Activated CD4-positive, alpha-beta memory T cell treated with anti-CD3 and anti-CD28 coated beads for 36 hours (primary cell): ENCODE measurements at regions not wholly inside any gene's neighbourhood (a gene's known extent, or its start where the extent isn't known, plus 50 kb on each side); places are given as distances from the start of the nearest gene placed in this dataset.

Source experiments
- CTCF ChIA-PET: fragments of 350-600 bp; sonication (Branson Sonifier 250); formaldehyde crosslinking; loops from one replicate; lab custom pipeline; 2021; ENCODE audit warnings: antibody characterized with exemption, inconsistent platforms; lab: Charles Lee
- POLR2A ChIA-PET: fragments of 350-600 bp; sonication (Branson Sonifier 250); formaldehyde crosslinking; loops from one replicate; lab custom pipeline; 2021; ENCODE audit warnings: antibody characterized with exemption; lab: Charles Lee
- DNase-seq: peaks from one replicate; pipeline ENCODE4 v3.0.0-alpha.2; 2020
- H3K27ac Mint-ChIP-seq: one replicate; pipeline ENCODE4 v1.8.0; 2021; ENCODE audit warnings: mixed read lengths
- H3K27me3 Mint-ChIP-seq: one replicate; pipeline ENCODE4 v1.8.0; 2021; ENCODE audit warnings: mixed read lengths
- H3K36me3 Mint-ChIP-seq: one replicate; pipeline ENCODE4 v1.8.0; 2021; ENCODE audit warnings: mixed read lengths
- H3K4me1 Mint-ChIP-seq: one replicate; pipeline ENCODE4 v1.8.0; 2021; ENCODE audit warnings: low read depth, mixed read lengths
- H3K4me3 Mint-ChIP-seq: one replicate; pipeline ENCODE4 v1.8.0; 2021; ENCODE audit warnings: mild to moderate bottlenecking, mixed read lengths
- H3K9me3 Mint-ChIP-seq: one replicate; pipeline ENCODE4 v1.8.0; 2021; ENCODE audit warnings: mixed read lengths
- intact Hi-C: fragments of 100-400 bp; cut with micrococcal nuclease; formaldehyde crosslinking; loops from one replicate; pipeline ENCODE4 v1.15.1; 2023

DNA sequence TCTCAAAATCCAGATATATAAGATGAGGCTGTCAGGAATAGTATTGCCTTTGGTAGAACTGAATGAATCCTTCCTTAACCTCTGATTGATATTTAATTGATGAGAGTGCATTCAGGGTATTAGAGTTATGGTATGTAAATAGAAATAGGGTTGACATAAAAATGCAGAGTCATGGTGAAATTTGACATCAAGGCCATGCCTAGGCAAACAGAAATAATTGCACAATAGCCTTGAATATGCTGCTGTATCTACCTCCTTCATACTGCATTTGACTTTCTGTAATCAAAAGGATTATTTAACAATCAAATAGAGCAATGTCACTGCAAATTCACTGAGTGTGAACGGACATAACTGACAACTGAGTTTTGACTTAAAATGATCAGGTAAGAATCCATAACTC, 1316.3 kb downstream of the STIM2 start:
- H3K27ac Mint-ChIP-seq = no peak overlapping the region
- H3K9me3 Mint-ChIP-seq = peaks cover 5% of the 10 kb centered on the region
- POLR2A ChIA-PET = no interaction called here
- no peaks in the 10 kb centered on the region for H3K4me1 Mint-ChIP-seq
- no peaks in the 10 kb centered on the region for H3K27me3 Mint-ChIP-seq
- intact Hi-C loops = no loop called here
- no peak for DNase-seq
- no peaks in the 10 kb centered on the region for H3K36me3 Mint-ChIP-seq
- no peak overlapping the region for H3K4me3 Mint-ChIP-seq
- CTCF ChIA-PET = no interaction called here

DNA sequence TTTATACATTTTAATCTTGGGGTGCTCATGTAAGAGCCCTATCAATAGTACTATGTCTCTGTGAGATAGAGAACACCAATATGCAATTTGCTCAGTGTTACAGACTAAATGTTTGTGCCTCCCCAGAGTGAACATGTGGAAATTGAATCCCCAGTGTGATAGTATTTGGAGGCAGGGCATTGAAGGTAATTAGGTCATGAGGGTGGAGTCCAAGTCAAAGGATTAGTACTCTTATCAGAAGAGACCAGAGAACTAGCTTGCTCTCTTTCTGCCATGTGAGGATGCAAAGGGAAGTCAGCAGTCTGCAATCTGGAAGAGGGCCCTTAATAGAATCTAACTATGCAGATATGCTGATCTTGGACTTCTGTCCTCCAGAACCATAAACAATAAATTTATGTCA, 1317.0 kb downstream of the STIM2 start:
- Mint-ChIP-seq H3K4me1 (no peaks in the 10 kb centered on the region), H3K9me3 (peaks cover 5% of the 10 kb centered on the region), H3K27me3 (no peaks in the 10 kb centered on the region), H3K27ac (no peak overlapping the region), H3K4me3 (no peak overlapping the region), H3K36me3 (no peaks in the 10 kb centered on the region)
- CTCF ChIA-PET = no interaction called here
- intact Hi-C loops = no loop called here
- POLR2A ChIA-PET = no interaction called here
- no peak for DNase-seq

DNA sequence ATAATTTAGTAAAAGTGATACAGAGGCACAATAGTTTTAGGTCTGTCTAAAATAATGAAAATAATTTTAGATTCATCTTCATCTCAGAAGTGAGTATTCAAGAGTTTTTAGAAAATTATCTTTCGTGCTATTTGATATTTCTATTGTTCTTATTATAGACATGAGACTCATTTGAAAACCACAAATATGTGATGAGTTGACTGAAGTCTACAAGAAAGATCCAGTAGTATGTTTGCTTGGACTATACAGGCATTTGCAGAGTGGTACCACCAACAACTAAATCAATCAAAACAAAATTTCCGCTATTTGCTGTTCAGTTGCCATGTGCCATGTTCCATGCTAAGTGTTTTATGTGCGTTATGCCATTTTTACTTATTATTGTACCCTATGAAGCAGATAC, 1318.5 kb downstream of the STIM2 start:
- no peaks in the 10 kb centered on the region for H3K4me1 Mint-ChIP-seq
- H3K27ac Mint-ChIP-seq = no peak overlapping the region
- POLR2A ChIA-PET = no interaction called here
- H3K36me3 Mint-ChIP-seq = no peaks in the 10 kb centered on the region
- H3K9me3 Mint-ChIP-seq = peaks cover 10% of the 10 kb centered on the region
- CTCF ChIA-PET = no interaction called here
- H3K27me3 Mint-ChIP-seq = no peaks in the 10 kb centered on the region
- intact Hi-C loops = no loop called here
- no peak overlapping the region for H3K4me3 Mint-ChIP-seq
- no peak for DNase-seq

DNA sequence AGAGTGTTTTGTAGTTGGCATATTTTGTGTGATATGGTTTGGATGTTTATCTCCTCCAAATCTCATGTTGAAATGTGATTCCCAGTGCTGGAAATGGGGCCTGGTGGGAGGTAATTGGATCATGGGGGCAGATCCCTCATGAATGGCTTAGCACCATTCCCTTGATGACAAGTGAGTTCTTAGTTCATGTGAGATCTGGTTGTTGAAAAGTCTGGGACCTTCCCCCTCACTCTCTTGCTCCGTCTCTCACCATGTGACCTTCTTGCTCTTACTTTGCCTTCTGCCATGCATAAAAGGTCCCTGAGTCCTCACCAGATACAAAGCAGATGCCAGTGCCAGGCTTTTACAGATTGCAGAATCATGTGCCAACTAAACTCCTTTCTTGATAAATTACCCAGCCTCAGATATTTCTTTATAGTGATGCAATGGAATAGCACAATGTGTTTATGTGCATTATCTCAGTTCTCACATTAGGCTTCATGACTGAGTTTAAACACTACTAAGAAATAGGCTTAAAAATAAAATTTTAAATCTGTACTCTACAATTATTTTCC, 1348.8 kb downstream of the STIM2 start:
- H3K9me3 Mint-ChIP-seq = peaks cover 20% of the 10 kb centered on the region
- H3K4me3 Mint-ChIP-seq = no peak overlapping the region
- no peak overlapping the region for H3K27ac Mint-ChIP-seq
- no peaks in the 10 kb centered on the region for H3K27me3 Mint-ChIP-seq
- CTCF ChIA-PET = no interaction called here
- no peaks in the 10 kb centered on the region for H3K4me1 Mint-ChIP-seq
- DNase-seq = no peak
- POLR2A ChIA-PET = no interaction called here
- H3K36me3 Mint-ChIP-seq = no peaks in the 10 kb centered on the region
- intact Hi-C loops = no loop called here

DNA sequence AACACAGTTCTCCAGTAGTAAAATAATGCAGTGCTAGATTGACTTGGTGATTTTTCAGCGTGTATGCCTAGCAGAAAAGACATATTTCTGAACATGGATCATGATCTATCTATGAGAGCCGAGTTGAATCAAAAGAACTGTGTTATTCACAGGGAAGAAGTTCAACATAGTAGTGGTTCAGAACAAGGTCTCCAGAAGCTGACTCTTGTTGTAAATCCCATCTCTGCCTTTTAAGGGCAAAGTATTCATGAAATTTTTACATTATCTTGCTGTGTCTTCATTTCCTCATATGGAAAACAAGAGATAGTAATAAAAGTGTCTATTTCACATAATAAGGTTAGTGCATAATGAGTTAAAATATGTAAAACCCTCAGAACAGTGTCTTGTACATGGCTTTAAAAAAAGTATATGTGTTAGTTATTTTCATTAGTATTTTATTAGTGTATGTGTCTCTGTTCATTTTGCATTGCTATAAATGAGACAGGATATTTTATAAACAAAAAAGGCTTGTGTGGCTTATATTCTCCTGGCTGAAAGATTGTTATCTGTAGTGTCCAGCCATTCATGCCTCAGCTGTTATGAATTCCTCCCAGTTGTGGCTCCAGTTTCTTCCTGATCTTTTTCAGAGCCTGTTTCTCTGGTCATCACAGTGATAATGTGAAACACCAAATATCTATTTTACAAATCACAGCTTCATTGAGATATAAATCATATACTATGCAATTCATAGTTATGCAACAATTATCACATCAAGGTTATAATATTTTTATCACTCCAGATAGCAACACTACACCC, 1351.2 kb downstream of the STIM2 start:
- Mint-ChIP-seq H3K9me3 (peaks cover 11% of the 10 kb centered on the region), H3K27me3 (no peaks in the 10 kb centered on the region), H3K4me3 (no peak overlapping the region), H3K4me1 (no peaks in the 10 kb centered on the region), H3K36me3 (no peaks in the 10 kb centered on the region), H3K27ac (no peak overlapping the region)
- intact Hi-C loops = no loop called here
- POLR2A ChIA-PET = no interaction called here
- CTCF ChIA-PET = no interaction called here
- no peak for DNase-seq

DNA sequence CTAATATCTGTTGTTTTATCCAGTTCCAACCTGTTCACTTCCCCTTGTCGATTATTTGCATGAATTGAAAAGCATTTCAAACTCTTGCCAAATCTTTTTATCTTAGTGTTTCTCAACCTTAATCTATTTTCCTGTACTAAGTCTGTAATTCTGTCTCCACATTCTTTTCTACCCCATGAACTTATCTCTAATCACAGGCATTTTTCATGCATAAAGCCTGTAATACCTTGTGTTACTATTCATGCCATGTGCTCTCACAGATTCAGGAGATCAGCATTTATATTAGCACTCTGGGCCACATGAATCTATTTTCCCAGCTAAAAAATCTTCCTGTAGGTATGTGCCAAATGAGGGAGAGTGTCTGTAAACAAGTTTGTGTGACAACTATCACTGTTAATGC, 1360.9 kb downstream of the STIM2 start:
- H3K27ac Mint-ChIP-seq = no peak overlapping the region
- H3K4me3 Mint-ChIP-seq = no peak overlapping the region
- ChIA-PET CTCF (no interaction called here), POLR2A (no interaction called here)
- no peaks in the 10 kb centered on the region for H3K27me3 Mint-ChIP-seq
- H3K9me3 Mint-ChIP-seq = peaks cover 10% of the 10 kb centered on the region
- H3K4me1 Mint-ChIP-seq = no peaks in the 10 kb centered on the region
- no peaks in the 10 kb centered on the region for H3K36me3 Mint-ChIP-seq
- intact Hi-C loops = no loop called here
- no peak for DNase-seq

DNA sequence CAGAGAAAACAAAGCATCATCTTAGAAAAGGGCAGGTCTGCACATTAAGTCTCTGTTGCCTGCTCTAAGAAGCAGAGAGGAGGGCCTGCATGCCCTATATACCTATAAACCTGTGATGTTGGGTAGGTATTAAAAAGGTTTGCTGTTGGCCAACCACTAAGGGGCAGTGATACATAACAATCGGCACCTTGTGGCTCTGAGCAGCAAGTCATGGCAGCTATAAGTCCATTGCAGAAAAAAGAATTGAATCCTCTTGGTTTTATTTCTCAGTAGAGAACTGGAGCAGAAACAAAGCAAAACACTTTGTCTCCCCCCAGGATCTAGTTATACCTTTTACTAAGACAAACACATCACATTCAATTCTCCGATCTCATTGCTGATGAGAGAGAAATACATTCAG, 1364.4 kb downstream of the STIM2 start:
- CTCF ChIA-PET = no interaction called here
- no peak overlapping the region for H3K27ac Mint-ChIP-seq
- POLR2A ChIA-PET = no interaction called here
- H3K4me1 Mint-ChIP-seq = no peaks in the 10 kb centered on the region
- no peaks in the 10 kb centered on the region for H3K27me3 Mint-ChIP-seq
- DNase-seq = no peak
- no peaks in the 10 kb centered on the region for H3K36me3 Mint-ChIP-seq
- intact Hi-C loops = no loop called here
- no peak overlapping the region for H3K4me3 Mint-ChIP-seq
- H3K9me3 Mint-ChIP-seq = peaks cover 10% of the 10 kb centered on the region

DNA sequence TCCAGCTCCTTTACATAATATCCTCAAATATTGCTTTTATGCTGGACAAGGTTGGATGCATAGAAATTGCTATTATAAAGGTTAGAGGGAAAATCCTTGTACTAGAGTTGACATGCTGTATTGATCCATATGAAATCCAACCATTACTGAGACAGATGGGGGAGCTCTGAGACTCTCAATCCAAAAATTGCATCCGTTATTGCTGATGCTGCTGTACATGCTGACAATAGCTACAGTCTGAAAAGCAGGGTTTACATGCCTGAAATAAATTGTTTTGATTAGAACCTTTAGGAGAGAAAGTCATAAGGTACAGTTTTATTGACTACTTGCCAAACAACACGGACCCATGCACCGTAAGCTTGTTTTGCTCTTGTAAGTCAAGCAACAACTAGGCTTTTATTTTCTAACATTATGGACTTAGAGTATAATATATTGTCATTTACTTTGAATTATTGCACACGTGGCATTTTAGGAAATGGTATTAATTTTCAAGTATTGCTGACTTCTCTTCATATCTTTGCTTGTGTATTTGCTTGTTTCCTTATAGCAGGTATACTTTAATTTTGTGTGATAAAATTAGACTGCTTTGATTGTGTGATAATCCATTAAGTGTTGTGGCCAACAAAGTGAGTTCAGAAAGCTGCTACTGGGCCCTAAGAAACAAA, 1365.2 kb downstream of the STIM2 start:
- H3K36me3 Mint-ChIP-seq = no peaks in the 10 kb centered on the region
- intact Hi-C loops = no loop called here
- H3K27me3 Mint-ChIP-seq = no peaks in the 10 kb centered on the region
- ChIA-PET POLR2A (no interaction called here), CTCF (no interaction called here)
- H3K27ac Mint-ChIP-seq = no peak overlapping the region
- no peaks in the 10 kb centered on the region for H3K4me1 Mint-ChIP-seq
- H3K4me3 Mint-ChIP-seq = no peak overlapping the region
- H3K9me3 Mint-ChIP-seq = peaks cover 9% of the 10 kb centered on the region
- no peak for DNase-seq

DNA sequence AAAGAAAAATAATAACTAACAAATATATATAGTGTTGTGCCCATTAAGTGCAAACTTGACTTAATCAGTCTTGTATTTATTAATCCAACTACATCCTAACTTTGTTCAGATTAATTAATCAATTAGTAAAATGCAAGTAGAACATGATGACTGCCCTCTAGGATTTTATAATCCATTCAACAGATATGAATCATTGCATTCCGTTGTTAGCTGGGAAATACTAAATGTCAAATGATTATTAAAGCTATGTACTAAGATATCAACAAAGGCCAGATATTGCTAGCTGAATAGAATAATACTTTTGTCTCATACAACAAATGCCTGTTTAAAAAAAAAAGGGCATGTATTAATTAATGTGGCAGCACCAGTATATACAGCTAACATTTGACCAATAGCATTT, 1366.3 kb downstream of the STIM2 start:
- DNase-seq = no peak
- no peaks in the 10 kb centered on the region for H3K36me3 Mint-ChIP-seq
- H3K9me3 Mint-ChIP-seq = peaks cover 3% of the 10 kb centered on the region
- ChIA-PET CTCF (interaction anchor here (0.6 kb wide), 1 partner anchor 46 kb away, joined by 3 read pairs; no protein-coding TSS in a partner anchor), POLR2A (no interaction called here)
- H3K27ac Mint-ChIP-seq = no peak overlapping the region
- no peaks in the 10 kb centered on the region for H3K4me1 Mint-ChIP-seq
- intact Hi-C loops = no loop called here
- no peaks in the 10 kb centered on the region for H3K27me3 Mint-ChIP-seq
- H3K4me3 Mint-ChIP-seq = no peak overlapping the region

DNA sequence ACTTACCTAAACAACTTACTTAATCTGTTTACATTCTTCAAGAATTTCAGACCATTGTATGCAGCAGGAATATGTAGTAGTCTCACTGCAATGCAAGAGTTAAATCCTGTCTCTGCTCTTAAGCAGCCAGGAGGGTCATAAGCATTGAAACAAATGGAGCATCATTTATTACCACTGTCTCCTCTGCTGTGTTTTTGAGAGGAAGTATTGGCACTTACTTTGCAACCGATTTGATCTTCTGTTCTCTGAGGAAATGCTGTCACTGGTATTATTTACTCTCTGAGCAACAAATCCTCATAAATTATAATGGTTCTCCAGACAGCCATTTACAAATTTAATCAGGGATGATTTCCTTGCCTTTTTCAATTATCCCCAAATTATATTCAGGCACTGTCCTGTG, 1367.1 kb downstream of the STIM2 start:
- no peak overlapping the region for H3K4me3 Mint-ChIP-seq
- no peaks in the 10 kb centered on the region for H3K4me1 Mint-ChIP-seq
- H3K27me3 Mint-ChIP-seq = no peaks in the 10 kb centered on the region
- no peaks in the 10 kb centered on the region for H3K36me3 Mint-ChIP-seq
- peaks cover 3% of the 10 kb centered on the region for H3K9me3 Mint-ChIP-seq
- intact Hi-C loops = no loop called here
- POLR2A ChIA-PET = no interaction called here
- H3K27ac Mint-ChIP-seq = no peak overlapping the region
- CTCF ChIA-PET = no interaction called here
- DNase-seq = no peak

DNA sequence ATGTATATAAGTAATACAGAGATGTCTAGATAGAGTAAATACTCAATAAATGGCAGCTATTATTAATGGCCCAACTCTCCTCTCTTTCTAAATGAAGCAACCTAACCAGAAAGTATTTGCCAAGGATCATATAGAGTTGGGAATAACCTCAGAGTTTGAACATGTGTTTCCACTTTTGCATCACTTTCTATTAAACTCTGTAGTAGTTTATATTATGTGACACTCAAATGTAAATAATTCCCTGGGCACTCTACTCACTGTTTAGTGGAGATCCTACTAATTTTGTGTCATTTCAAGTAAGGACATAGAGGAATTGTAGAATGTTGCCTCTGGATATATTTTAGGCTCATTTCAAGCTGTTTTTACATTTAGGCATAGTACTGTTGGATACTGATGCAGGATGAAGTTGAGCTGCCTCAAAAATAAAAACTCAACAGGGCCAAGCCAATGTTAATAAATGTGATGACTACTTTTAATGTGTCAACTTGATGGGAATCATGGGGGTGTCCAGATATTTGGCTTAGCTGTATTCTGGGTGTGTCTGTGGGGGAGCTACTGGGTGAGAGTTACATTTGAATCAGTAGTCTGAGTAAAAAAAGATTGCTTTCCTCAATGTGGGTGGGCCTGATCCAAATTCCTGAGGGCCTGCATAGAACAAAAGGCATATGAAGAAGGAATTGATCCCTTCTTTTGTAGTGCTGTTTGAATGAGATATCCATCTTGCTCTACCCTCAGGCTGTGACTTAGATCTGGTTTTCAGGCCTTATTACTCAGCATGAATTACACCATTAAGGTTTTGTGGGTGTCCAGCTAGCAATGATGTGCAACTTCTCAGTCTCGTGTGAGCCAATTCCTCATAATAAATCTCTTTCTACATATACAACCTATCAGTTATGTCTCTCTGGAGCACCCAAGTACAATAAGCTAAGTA, 1368.2 kb downstream of the STIM2 start:
- Mint-ChIP-seq H3K27ac (no peak overlapping the region), H3K27me3 (no peaks in the 10 kb centered on the region), H3K4me3 (no peak overlapping the region), H3K9me3 (no peaks in the 10 kb centered on the region), H3K4me1 (no peaks in the 10 kb centered on the region), H3K36me3 (no peaks in the 10 kb centered on the region)
- intact Hi-C loops = no loop called here
- ChIA-PET POLR2A (no interaction called here), CTCF (no interaction called here)
- no peak for DNase-seq

DNA sequence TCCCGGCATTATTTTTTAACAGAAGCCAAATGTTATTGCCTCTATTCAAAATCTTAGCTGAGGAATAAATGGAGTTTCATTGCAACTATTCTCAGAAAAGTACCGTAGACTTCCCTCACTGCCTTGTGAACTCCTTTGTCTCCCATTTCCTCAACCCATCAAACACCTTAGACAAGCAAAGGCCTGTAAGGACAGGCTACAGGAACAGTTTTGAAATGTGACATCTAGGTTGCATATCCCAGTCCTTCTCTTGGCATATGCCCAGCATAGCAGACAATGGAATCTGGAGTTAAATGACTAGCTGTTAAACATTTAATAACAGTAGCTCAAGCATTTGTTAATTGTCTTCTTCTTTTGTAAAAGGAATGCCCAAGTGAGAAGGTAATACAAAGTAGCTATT, 1371.7 kb downstream of the STIM2 start:
- no peak for DNase-seq
- Mint-ChIP-seq H3K9me3 (no peaks in the 10 kb centered on the region), H3K36me3 (no peaks in the 10 kb centered on the region), H3K4me1 (no peaks in the 10 kb centered on the region), H3K27me3 (no peaks in the 10 kb centered on the region), H3K27ac (no peak overlapping the region), H3K4me3 (no peak overlapping the region)
- ChIA-PET CTCF (no interaction called here), POLR2A (no interaction called here)
- intact Hi-C loops = no loop called here
